ENCODE measurements at regions not wholly inside any gene's neighbourhood (a gene's known extent, or its start where the extent isn't known, plus 50 kb on each side); places are given as distances from the start of the nearest gene placed in this dataset.
"Not testable (repeated sequence)": the region's sequence is repeated elsewhere in the genome, so short reads cannot be mapped to it uniquely, and the experiment has no call there.

DNA sequence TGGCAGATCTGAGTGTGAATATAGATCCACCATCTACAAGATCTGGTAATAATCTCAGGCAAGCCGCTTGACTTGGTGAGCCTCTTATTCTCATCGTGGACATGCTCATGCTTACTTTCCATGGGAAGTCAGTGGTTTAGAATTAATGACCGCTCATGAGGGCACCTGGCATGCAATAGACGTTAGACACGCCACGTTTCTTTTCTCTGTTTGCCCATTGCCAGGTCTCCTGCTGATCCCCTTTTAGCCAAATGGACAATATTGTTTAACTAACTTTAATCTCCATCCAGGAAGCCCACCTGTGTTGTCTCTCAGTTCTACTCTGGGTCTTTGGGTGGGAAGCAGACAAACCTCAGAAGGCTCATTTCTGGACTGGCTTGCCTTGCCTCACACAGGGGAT is 439.1 kb downstream of the ETS1 start:
- Histone ChIP-seq H4K20me1 (ENCODE audit: insufficient read depth, low read length) (no peaks in the 10 kb centered on the region), H3K4me1 (ENCODE audit: insufficient read depth, low read length, poor library complexity, severe bottlenecking) (no peaks in the 10 kb centered on the region), H3K4me3 (ENCODE audit: low read depth, low read length, poor library complexity, severe bottlenecking) (no peak overlapping the region), H3K9me2 (ENCODE audit: insufficient read depth, low read length) (no peaks in the 10 kb centered on the region), H3K4me2 (ENCODE audit: low read length) (no peak overlapping the region), H2AFZ (ENCODE audit: low read length) (no peak overlapping the region), H3K27ac (ENCODE audit: low read depth, low read length, poor library complexity, severe bottlenecking) (no peak overlapping the region), H3K9me3 (ENCODE audit: low read length) (no peaks in the 10 kb centered on the region), H3K36me3 (ENCODE audit: insufficient read depth, low read length) (no peaks in the 10 kb centered on the region), H3K79me2 (ENCODE audit: insufficient read depth, low read depth, low read length) (no peaks in the 10 kb centered on the region)
- no TSS peak for BruUV-seq (replicated peaks)
- POLR2A ChIA-PET: no interaction called here
- TF ChIP-seq CTCF (conservative IDR thresholded peaks at IDR 0.05; ENCODE audit: low read length) (no peak), EZH2phosphoT487 (IDR thresholded peaks at IDR 0.05; ENCODE audit: borderline replicate concordance, low read depth, low read length) (no peak)
- CTCF ChIA-PET (ENCODE audit: unreplicated experiment): interaction anchor here (2.0 kb wide), 1 partner anchor 10 kb away, joined by 7 read pairs; no protein-coding TSS in a partner anchor
- intact Hi-C loops (cut with micrococcal nuclease; ENCODE audit: unreplicated experiment): no loop called here
- no peak for DNase-seq (ENCODE audit: low spot score)

- Histone ChIP-seq H3K9me3 (ENCODE audit: low read length) (no peaks in the 10 kb centered on the region), H3K4me3 (ENCODE audit: low read depth, low read length, poor library complexity, severe bottlenecking) (no peak overlapping the region), H3K27ac (ENCODE audit: low read depth, low read length, poor library complexity, severe bottlenecking) (no peak overlapping the region), H3K9me2 (ENCODE audit: insufficient read depth, low read length) (no peaks in the 10 kb centered on the region), H3K4me2 (ENCODE audit: low read length) (no peak overlapping the region), H3K36me3 (ENCODE audit: insufficient read depth, low read length) (no peaks in the 10 kb centered on the region), H3K79me2 (ENCODE audit: insufficient read depth, low read depth, low read length) (no peaks in the 10 kb centered on the region), H4K20me1 (ENCODE audit: insufficient read depth, low read length) (no peaks in the 10 kb centered on the region), H2AFZ (ENCODE audit: low read length) (no peak overlapping the region), H3K4me1 (ENCODE audit: insufficient read depth, low read length, poor library complexity, severe bottlenecking) (no peaks in the 10 kb centered on the region)
- DNase-seq (ENCODE audit: low spot score): no peak
- no TSS peak for BruUV-seq (replicated peaks)
- CTCF ChIA-PET (ENCODE audit: unreplicated experiment): interaction anchor here (0.9 to 2.0 kb wide), 2 partner anchors 11 to 13 kb away, joined by 3 to 7 read pairs; no protein-coding TSS in a partner anchor
- TF ChIP-seq EZH2phosphoT487 (IDR thresholded peaks at IDR 0.05; ENCODE audit: borderline replicate concordance, low read depth, low read length): no peak
- no peak for TF ChIP-seq CTCF (conservative IDR thresholded peaks at IDR 0.05; ENCODE audit: low read length)
- POLR2A ChIA-PET: interaction anchor here (0.6 kb wide), 1 partner anchor 1220 kb away, joined by 3 read pairs; no protein-coding TSS in a partner anchor
- intact Hi-C loops (cut with micrococcal nuclease; ENCODE audit: unreplicated experiment): no loop called here
Observed at GRCh38 chr11:128146926-128147605, 440.3 kb downstream of the ETS1 start.

DNA sequence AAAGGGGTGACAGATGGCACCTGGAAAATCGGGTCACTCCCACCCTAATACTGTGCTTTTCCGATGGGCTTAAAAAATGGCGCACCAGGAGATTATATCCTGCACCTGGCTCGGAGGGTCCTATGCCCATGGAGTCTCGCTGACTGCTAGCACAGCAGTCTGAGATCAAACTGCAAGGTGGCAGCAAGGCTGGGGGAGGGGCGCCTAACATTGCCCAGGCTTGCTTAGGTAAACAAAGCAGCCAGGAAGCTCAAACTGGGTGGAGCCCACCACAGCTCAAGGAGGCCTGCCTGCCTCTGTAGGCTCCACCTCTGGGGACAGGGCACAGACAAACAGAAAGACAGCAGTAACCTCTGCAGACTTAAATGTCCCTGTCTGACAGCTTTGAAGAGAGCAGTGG is 447.1 kb downstream of the ETS1 start:
- H3K9me3 ChIP-seq (ENCODE audit: low read length); H3K4me2 ChIP-seq (ENCODE audit: low read length); H3K79me2 ChIP-seq (ENCODE audit: insufficient read depth, low read depth, low read length); H2AFZ ChIP-seq (ENCODE audit: low read length); H3K4me1 ChIP-seq (ENCODE audit: insufficient read depth, low read length, poor library complexity, severe bottlenecking); H4K20me1 ChIP-seq (ENCODE audit: insufficient read depth, low read length); BruUV-seq (replicated peaks); H3K4me3 ChIP-seq (ENCODE audit: low read depth, low read length, poor library complexity, severe bottlenecking); H3K9me2 ChIP-seq (ENCODE audit: insufficient read depth, low read length); H3K36me3 ChIP-seq (ENCODE audit: insufficient read depth, low read length); intact Hi-C loops (cut with micrococcal nuclease; ENCODE audit: unreplicated experiment); H3K27ac ChIP-seq (ENCODE audit: low read depth, low read length, poor library complexity, severe bottlenecking); CTCF ChIA-PET (ENCODE audit: unreplicated experiment); DNase-seq (ENCODE audit: low spot score); POLR2A ChIA-PET: not testable (repeated sequence)
